Colonic mucosa (tissue), 4 donors: ENCODE measurements at regions not wholly inside any gene's neighbourhood (a gene's known extent, or its start where the extent isn't known, plus 50 kb on each side); places are given as distances from the start of the nearest gene placed in this dataset.

ENCODE experiments used
- DNase-seq: peaks from one replicate; pipeline ENCODE4 v3.0.0-alpha.2; 2020
- H3K27ac ChIP-seq: fragments of 200-600 bp; one replicate; pipeline ENCODE4 v1.8.0; 2021
- H3K27me3 ChIP-seq: fragments of 200-600 bp; one replicate; pipeline ENCODE4 v1.8.0; 2021
- H3K36me3 ChIP-seq: fragments of 200-600 bp; one replicate; pipeline ENCODE4 v1.8.0; 2021
- H3K4me1 ChIP-seq: fragments of 200-600 bp; one replicate; pipeline ENCODE4 v1.8.0; 2021; ENCODE audit warnings: mild to moderate bottlenecking
- H3K4me3 ChIP-seq: fragments of 200-600 bp; one replicate; pipeline ENCODE4 v1.8.0; 2021
- H3K9ac ChIP-seq, 2 donors: one replicate each; pipeline ENCODE4 v1.7.0; 2013; ENCODE audit warnings: control low read depth in 2 of 2, low read depth in 2 of 2, low read length in 2 of 2
- H3K9me3 ChIP-seq: fragments of 200-600 bp; one replicate; pipeline ENCODE4 v1.8.0; 2021
- CTCF ChIP-seq: fragments of 200-600 bp; IDR thresholded peaks from one replicate; pipeline ENCODE4 v1.8.0; 2022; ENCODE audit warnings: antibody characterized with exemption, mild to moderate bottlenecking
- intact Hi-C: fragments of 100-400 bp; cut with DNase I; formaldehyde crosslinking; loops from one replicate; pipeline ENCODE4 v1.14.1; 2022
- donor health status: healthy.
- donor health status: DM: no; HTN: no; CAD: no.
- donor health status: DM: no; HTN: no; CAD: no.

- intact Hi-C loops: no loop called here
- DNase-seq: no peak
- no peak overlapping the region for H3K27ac ChIP-seq
Measured at GRCh38 chr1:87884581-87884980, 555.9 kb downstream of the LMO4 start.

DNA sequence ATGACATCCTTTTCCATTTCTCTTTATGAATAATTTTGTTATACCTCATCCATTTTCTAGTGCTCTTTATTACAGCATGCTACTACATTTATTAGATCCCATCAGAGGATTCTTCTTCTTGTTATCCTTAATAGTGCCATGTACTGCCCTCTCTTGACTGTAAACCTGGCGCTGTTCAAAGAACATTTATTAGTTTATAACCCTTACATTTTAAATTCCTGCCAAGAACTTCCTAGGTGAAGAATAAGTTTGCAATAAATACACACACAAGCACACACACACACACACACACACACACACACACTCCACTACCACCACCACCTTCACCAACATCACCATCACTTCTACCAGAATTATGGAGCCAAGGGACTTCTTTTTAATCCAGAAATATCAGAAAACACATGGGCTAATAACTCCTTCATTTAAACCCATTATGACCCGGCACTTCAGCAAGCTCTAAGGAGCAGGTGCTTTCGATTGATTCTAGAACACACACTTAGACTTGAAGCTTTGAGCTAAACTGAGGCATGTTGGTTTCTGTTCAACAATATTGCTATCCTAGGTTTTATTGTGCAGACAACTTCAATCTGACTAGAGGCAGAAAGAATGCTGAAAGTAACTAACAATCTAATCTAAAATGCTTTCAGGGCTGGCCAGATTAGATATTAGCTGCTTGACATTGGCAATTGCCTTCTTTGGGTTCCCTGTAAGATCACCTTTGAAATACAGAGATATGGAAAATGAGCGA, 556.8 kb downstream of the LMO4 start:
- no peak overlapping the region for H3K9ac ChIP-seq
- H3K27me3 ChIP-seq: no peaks in the 10 kb centered on the region
- intact Hi-C loops: no loop called here
- no peaks in the 10 kb centered on the region for H3K4me1 ChIP-seq
- no peak for DNase-seq
- TF ChIP-seq CTCF: no peak
- H3K4me3 ChIP-seq: no peak overlapping the region
- no peak overlapping the region for H3K27ac ChIP-seq
- no peaks in the 10 kb centered on the region for H3K9me3 ChIP-seq
- H3K36me3 ChIP-seq: no peaks in the 10 kb centered on the region

More at GRCh38 chr1:87884581-87884980, 555.9 kb downstream of the LMO4 start:
- no peaks in the 10 kb centered on the region for H3K36me3 ChIP-seq
- no peaks in the 10 kb centered on the region for H3K27me3 ChIP-seq
- TF ChIP-seq CTCF: no peak
- no peaks in the 10 kb centered on the region for H3K9me3 ChIP-seq
- H3K4me3 ChIP-seq: no peak overlapping the region
- H3K9ac ChIP-seq: no peak overlapping the region
- H3K4me1 ChIP-seq: no peaks in the 10 kb centered on the region

GRCh38 chr1:87887100-87887499, 558.4 kb downstream of the LMO4 start:
- Histone ChIP-seq H3K36me3 (no peaks in the 10 kb centered on the region), H3K27me3 (no peaks in the 10 kb centered on the region), H3K9me3 (no peaks in the 10 kb centered on the region), H3K27ac (no peak overlapping the region), H3K9ac (no peak overlapping the region), H3K4me3 (no peak overlapping the region), H3K4me1 (no peaks in the 10 kb centered on the region)
- intact Hi-C loops: no loop called here
- no peak for TF ChIP-seq CTCF
- no peak for DNase-seq

- intact Hi-C loops: no loop called here
- H3K4me1 ChIP-seq: no peaks in the 10 kb centered on the region
Measured at GRCh38 chr1:87888446-87888845, 559.8 kb downstream of the LMO4 start.

DNA sequence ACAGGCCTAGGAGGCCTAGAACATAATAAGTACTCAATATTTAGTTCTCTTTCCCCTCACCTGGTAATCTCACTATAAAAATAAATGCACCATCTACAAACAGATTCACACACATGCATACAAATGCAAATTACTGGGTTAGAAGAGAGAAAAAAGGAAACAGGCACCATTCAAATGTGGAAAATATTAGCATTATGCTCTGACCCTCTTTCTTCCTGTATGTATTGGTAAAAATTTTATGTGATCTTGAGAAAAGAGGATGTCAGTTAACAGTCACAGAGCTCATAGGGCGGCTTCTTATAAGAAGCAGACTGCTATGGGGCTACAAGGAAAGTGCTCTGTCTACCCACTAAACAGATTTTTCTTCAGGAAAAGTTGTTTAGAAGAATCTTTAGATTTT, 565.4 kb downstream of the LMO4 start:
- no peaks in the 10 kb centered on the region for H3K9me3 ChIP-seq
- intact Hi-C loops: no loop called here
- TF ChIP-seq CTCF: no peak

More at GRCh38 chr1:87888446-87888845, 559.8 kb downstream of the LMO4 start:
- no peaks in the 10 kb centered on the region for H3K9me3 ChIP-seq
- no peak overlapping the region for H3K4me3 ChIP-seq
- no peaks in the 10 kb centered on the region for H3K36me3 ChIP-seq
- no peaks in the 10 kb centered on the region for H3K27me3 ChIP-seq
- TF ChIP-seq CTCF: no peak
- no peak overlapping the region for H3K9ac ChIP-seq
- H3K27ac ChIP-seq: peak overlapping the region; percentile 29
- DNase-seq: no peak

More for the DNA sequence above, 565.4 kb downstream of the LMO4 start:
- DNase-seq: no peak
- no peaks in the 10 kb centered on the region for H3K36me3 ChIP-seq
- H3K27me3 ChIP-seq: no peaks in the 10 kb centered on the region
- no peak overlapping the region for H3K4me3 ChIP-seq
- no peak overlapping the region for H3K9ac ChIP-seq
- no peak overlapping the region for H3K27ac ChIP-seq
- no peaks in the 10 kb centered on the region for H3K4me1 ChIP-seq
